A673 (cell line): ENCODE measurements at regions not wholly inside any gene's neighbourhood (a gene's known extent, or its start where the extent isn't known, plus 50 kb on each side); places are given as distances from the start of the nearest gene placed in this dataset.

Experiments
- BruUV-seq: library from RNA; stranded (reverse); fragments of 400-500 nt; replicated peaks from 2 replicates; lab custom pipeline; 2021; lab: Mats Ljungman, UMichigan
- CTCF ChIA-PET: fragments of 300-600 bp; sonication (Branson Sonifier 250); formaldehyde crosslinking; loops from one replicate; lab custom pipeline; 2022; ENCODE audit warnings: antibody characterized with exemption; lab: Charles Lee
- POLR2A ChIA-PET: fragments of 300-600 bp; sonication (Branson Sonifier 250); formaldehyde crosslinking; loops from one replicate; lab custom pipeline; 2022; ENCODE audit warnings: antibody characterized with exemption; ENCODE audit not compliant: low non-redundant PET; lab: Charles Lee
- DNase-seq: peaks from one replicate; pipeline ENCODE4 v3.0.0-alpha.2; 2015; ENCODE audit warnings: low spot score
- H3K27ac ChIP-seq: fragments of 200-600 bp; sonication (generic); 2 replicates; pipeline ENCODE4 v1.5.1; 2016; ENCODE audit warnings: mixed run types, low read depth, mild to moderate bottlenecking, mixed read lengths, antibody characterized with exemption, low read length; ENCODE audit not compliant: poor library complexity, severe bottlenecking
- H3K27me3 ChIP-seq: fragments of 200-600 bp; sonication (generic); replicated peaks from 2 replicates; pipeline ENCODE4 v1.6.1; 2017; ENCODE audit warnings: mixed run types, low read depth, mild to moderate bottlenecking, mixed read lengths, antibody characterized with exemption, low read length; ENCODE audit not compliant: insufficient read depth, poor library complexity
- H3K36me3 ChIP-seq: fragments of 200-600 bp; sonication (generic); 2 replicates; pipeline ENCODE4 v1.6.1; 2016; ENCODE audit warnings: mixed run types, mild to moderate bottlenecking, mixed read lengths, antibody characterized with exemption, low read length; ENCODE audit not compliant: insufficient read depth, poor library complexity, severe bottlenecking
- H3K4me1 ChIP-seq: fragments of 200-600 bp; sonication (generic); 2 replicates; pipeline ENCODE4 v1.6.1; 2017; ENCODE audit warnings: mixed run types, mild to moderate bottlenecking, mixed read lengths, antibody characterized with exemption, low read length; ENCODE audit not compliant: insufficient read depth, poor library complexity, severe bottlenecking
- H3K4me3 ChIP-seq: fragments of 200-600 bp; sonication (generic); 2 replicates; pipeline ENCODE4 v1.5.1; 2016; ENCODE audit warnings: low read depth, mixed run types, mild to moderate bottlenecking, mixed read lengths, low read length; ENCODE audit not compliant: poor library complexity, severe bottlenecking
- H3K9me3 ChIP-seq: fragments of 200-600 bp; sonication (generic); 2 replicates; pipeline ENCODE4 v1.6.1; 2016; ENCODE audit warnings: mixed run types, low read depth, mild to moderate bottlenecking, mixed read lengths, antibody characterized with exemption, low read length; ENCODE audit not compliant: poor library complexity, severe bottlenecking
- CTCF ChIP-seq: fragments of 300-800, 200-600 bp; sonication (generic); conservative IDR thresholded peaks from 2 replicates; pipeline ENCODE4 v1.5.1; 2017; ENCODE audit warnings: low read depth, mild to moderate bottlenecking, antibody characterized with exemption, low read length, moderate library complexity, mixed read lengths
- EZH2 ChIP-seq: fragments of 200-600 bp; sonication (generic); IDR thresholded peaks from 2 replicates; pipeline ENCODE4 v1.6.1; 2017; ENCODE audit warnings: borderline replicate concordance, low read depth, mild to moderate bottlenecking, mixed read lengths, antibody characterized with exemption, low read length; ENCODE audit not compliant: poor library complexity, severe bottlenecking
- intact Hi-C: fragments of 100-400 bp; cut with micrococcal nuclease; formaldehyde crosslinking; loops from one replicate; pipeline ENCODE4 v1.10.0; 2022; ENCODE audit not compliant: unreplicated experiment

- no TSS peak for BruUV-seq
- CTCF ChIA-PET, result no interaction called here
These were observed 157.3 kb downstream of the AEBP2 start for GRCh38 chr12:19596434-19597166.

GRCh38 chr12:19597167-19598026 is 158.1 kb downstream of the AEBP2 start:
- CTCF ChIA-PET, result no interaction called here
- POLR2A ChIA-PET, result interaction anchor here (0.6 kb wide), 1 partner anchor 9 kb away, joined by 3 read pairs; no protein-coding TSS in a partner anchor

More at GRCh38 chr12:19596434-19597166, 157.3 kb downstream of the AEBP2 start:
- H3K27ac ChIP-seq, result peak overlapping the region; percentile 13
- no peaks in the 10 kb centered on the region for H3K36me3 ChIP-seq
- intact Hi-C loops, result no loop called here
- no peaks in the 10 kb centered on the region for H3K9me3 ChIP-seq
- peaks cover 14% of the 10 kb centered on the region for H3K4me1 ChIP-seq
- no peaks in the 10 kb centered on the region for H3K27me3 ChIP-seq
- POLR2A ChIA-PET, result interaction anchor here (0.6 kb wide), 1 partner anchor 8 kb away, joined by 3 read pairs; no protein-coding TSS in a partner anchor
- DNase-seq, result no peak
- TF ChIP-seq CTCF, result no peak
- TF ChIP-seq EZH2, result no peak
- H3K4me3 ChIP-seq, result no peak overlapping the region

GRCh38 chr12:19605720-19606119 is 166.4 kb downstream of the AEBP2 start:
- no peak for DNase-seq
- CTCF ChIA-PET, result no interaction called here
- H3K4me1 ChIP-seq, result peaks cover 5% of the 10 kb centered on the region
- no peaks in the 10 kb centered on the region for H3K36me3 ChIP-seq
- H3K27ac ChIP-seq, result no peak overlapping the region
- H3K4me3 ChIP-seq, result no peak overlapping the region
- TF ChIP-seq CTCF, result no peak
- no peak for TF ChIP-seq EZH2
- H3K27me3 ChIP-seq, result no peaks in the 10 kb centered on the region
- POLR2A ChIA-PET, result no interaction called here
- no TSS peak for BruUV-seq
- peaks cover under 1% of the 10 kb centered on the region for H3K9me3 ChIP-seq
- intact Hi-C loops, result no loop called here

More at GRCh38 chr12:19597167-19598026, 158.1 kb downstream of the AEBP2 start:
- Histone ChIP-seq H3K9me3 (no peaks in the 10 kb centered on the region), H3K4me1 (peaks cover 14% of the 10 kb centered on the region), H3K4me3 (no peak overlapping the region), H3K27me3 (no peaks in the 10 kb centered on the region), H3K36me3 (no peaks in the 10 kb centered on the region), H3K27ac (peak overlapping the region; percentile 13)
- no TSS peak for BruUV-seq
- peak; percentile 37 for DNase-seq
- no peak for TF ChIP-seq CTCF
- no peak for TF ChIP-seq EZH2
- intact Hi-C loops, result no loop called here
